ENCODE measurements at regions not wholly inside any gene's neighbourhood (a gene's known extent, or its start where the extent isn't known, plus 50 kb on each side); places are given as distances from the start of the nearest gene placed in this dataset.

- H3K4me3 ChIP-seq (ENCODE audit: insufficient read depth in 1 of 2, low read depth in 1 of 2, low read length in 2 of 2): no peak overlapping the region
- no peak overlapping the region for H2BK120ac ChIP-seq (ENCODE audit: low read depth, low read length)
Observed at GRCh38 chr15:93195109-93195508, 106.1 kb upstream of the RGMA start.

GRCh38 chr15:93190238-93190637, 101.2 kb upstream of the RGMA start:
- Histone ChIP-seq H3K4me2 (ENCODE audit: low read length, poor library complexity, severe bottlenecking) (no peak overlapping the region), H3K9ac (ENCODE audit: low read length) (no peak overlapping the region), H3K4me1 (ENCODE audit: control insufficient read depth, insufficient read depth, low read depth, low read length) (no peaks in the 10 kb centered on the region), H4K91ac (ENCODE audit: low read length) (no peak overlapping the region), H3K9me3 (ENCODE audit: control insufficient read depth, low read length) (no peaks in the 10 kb centered on the region), H2BK15ac (ENCODE audit: low read depth, poor library complexity, severe bottlenecking) (no peak overlapping the region), H2BK5ac (ENCODE audit: low read depth, low read length, poor library complexity, severe bottlenecking) (no peak overlapping the region), H2BK120ac (ENCODE audit: low read depth, low read length) (no peak overlapping the region), H2BK12ac (ENCODE audit: low read length in 2 of 2) (no peak overlapping the region), H3K23ac (ENCODE audit: low read length in 2 of 2) (no peak overlapping the region), H3K14ac (ENCODE audit: low read length in 2 of 2) (no peak overlapping the region), H3K4ac (ENCODE audit: low read depth in 1 of 2, low read length in 2 of 2) (no peak overlapping the region), H3K36me3 (ENCODE audit: control insufficient read depth in 1 of 2, insufficient read depth in 2 of 2, low read depth in 1 of 2, low read length in 2 of 2) (no peaks in the 10 kb centered on the region), H2AFZ (ENCODE audit: low read depth, low read length) (no peak overlapping the region), H2AK5ac (ENCODE audit: low read length, severe bottlenecking) (no peak overlapping the region), H4K8ac (ENCODE audit: low read length) (no peak overlapping the region), H3K79me1 (replicated peaks; ENCODE audit: low read length, poor library complexity, severe bottlenecking) (no peaks in the 10 kb centered on the region), H3K27me3 (ENCODE audit: control insufficient read depth in 1 of 2, insufficient read depth in 1 of 2, low read length in 2 of 2) (peaks cover 0 to 3% of the 10 kb centered on the region in 2 experiments), H3K27ac (ENCODE audit: low read length, poor library complexity, severe bottlenecking) (no peak overlapping the region), H3K18ac (ENCODE audit: low read depth in 1 of 2, low read length in 2 of 2) (no peak overlapping the region), H3K4me3 (ENCODE audit: insufficient read depth in 1 of 2, low read depth in 1 of 2, low read length in 2 of 2) (no peak overlapping the region)
- no peak for DNase-seq
- WGBS: 53% methylated on average over 8 of the region's 8 CpGs

More at GRCh38 chr15:93195109-93195508, 106.1 kb upstream of the RGMA start:
- no peak overlapping the region for H3K4ac ChIP-seq (ENCODE audit: low read depth in 1 of 2, low read length in 2 of 2)
- no peaks in the 10 kb centered on the region for H3K36me3 ChIP-seq (ENCODE audit: control insufficient read depth in 1 of 2, insufficient read depth in 2 of 2, low read depth in 1 of 2, low read length in 2 of 2)
- H3K18ac ChIP-seq (ENCODE audit: low read depth in 1 of 2, low read length in 2 of 2): no peak overlapping the region
- H3K27ac ChIP-seq (ENCODE audit: low read length, poor library complexity, severe bottlenecking): no peak overlapping the region
- H2AK5ac ChIP-seq (ENCODE audit: low read length, severe bottlenecking): no peak overlapping the region
- H2BK15ac ChIP-seq (ENCODE audit: low read depth, poor library complexity, severe bottlenecking): no peak overlapping the region
- no peak overlapping the region for H4K8ac ChIP-seq (ENCODE audit: low read length)
- peaks cover 17% of the 10 kb centered on the region for H3K9me3 ChIP-seq (ENCODE audit: control insufficient read depth, low read length)
- H3K14ac ChIP-seq (ENCODE audit: low read length in 2 of 2): no peak overlapping the region
- no peak overlapping the region for H2AFZ ChIP-seq (ENCODE audit: low read depth, low read length)
- no peak for DNase-seq
- H3K27me3 ChIP-seq (ENCODE audit: control insufficient read depth in 1 of 2, insufficient read depth in 1 of 2, low read length in 2 of 2): no peaks in the 10 kb centered on the region
- no peak overlapping the region for H3K4me2 ChIP-seq (ENCODE audit: low read length, poor library complexity, severe bottlenecking)
- H3K9ac ChIP-seq (ENCODE audit: low read length): no peak overlapping the region
- 54% methylated on average over 2 of the region's 3 CpGs for WGBS
- no peak overlapping the region for H4K91ac ChIP-seq (ENCODE audit: low read length)
- no peaks in the 10 kb centered on the region for H3K79me1 ChIP-seq (replicated peaks; ENCODE audit: low read length, poor library complexity, severe bottlenecking)
- no peaks in the 10 kb centered on the region for H3K4me1 ChIP-seq (ENCODE audit: control insufficient read depth, insufficient read depth, low read depth, low read length)
- H2BK5ac ChIP-seq (ENCODE audit: low read depth, low read length, poor library complexity, severe bottlenecking): no peak overlapping the region
- H3K23ac ChIP-seq (ENCODE audit: low read length in 2 of 2): no peak overlapping the region
- no peak overlapping the region for H2BK12ac ChIP-seq (ENCODE audit: low read length in 2 of 2)

- Histone ChIP-seq H2BK15ac (ENCODE audit: low read depth, poor library complexity, severe bottlenecking) (no peak overlapping the region), H3K4me2 (ENCODE audit: low read length, poor library complexity, severe bottlenecking) (no peak overlapping the region), H3K27ac (ENCODE audit: low read length, poor library complexity, severe bottlenecking) (no peak overlapping the region), H3K18ac (ENCODE audit: low read depth in 1 of 2, low read length in 2 of 2) (no peak overlapping the region), H3K4me3 (ENCODE audit: insufficient read depth in 1 of 2, low read depth in 1 of 2, low read length in 2 of 2) (no peak overlapping the region), H3K36me3 (ENCODE audit: control insufficient read depth in 1 of 2, insufficient read depth in 2 of 2, low read depth in 1 of 2, low read length in 2 of 2) (no peaks in the 10 kb centered on the region), H4K8ac (ENCODE audit: low read length) (no peak overlapping the region), H4K91ac (ENCODE audit: low read length) (no peak overlapping the region), H3K79me1 (replicated peaks; ENCODE audit: low read length, poor library complexity, severe bottlenecking) (no peaks in the 10 kb centered on the region), H2BK12ac (ENCODE audit: low read length in 2 of 2) (no peak overlapping the region), H2BK120ac (ENCODE audit: low read depth, low read length) (no peak overlapping the region), H2BK5ac (ENCODE audit: low read depth, low read length, poor library complexity, severe bottlenecking) (no peak overlapping the region), H2AFZ (ENCODE audit: low read depth, low read length) (no peak overlapping the region), H3K14ac (ENCODE audit: low read length in 2 of 2) (no peak overlapping the region), H2AK5ac (ENCODE audit: low read length, severe bottlenecking) (no peak overlapping the region), H3K9me3 (ENCODE audit: control insufficient read depth, low read length) (no peaks in the 10 kb centered on the region), H3K4me1 (ENCODE audit: control insufficient read depth, insufficient read depth, low read depth, low read length) (no peaks in the 10 kb centered on the region), H3K9ac (ENCODE audit: low read length) (no peak overlapping the region), H3K23ac (ENCODE audit: low read length in 2 of 2) (no peak overlapping the region), H3K4ac (ENCODE audit: low read depth in 1 of 2, low read length in 2 of 2) (no peak overlapping the region), H3K27me3 (ENCODE audit: control insufficient read depth in 1 of 2, insufficient read depth in 1 of 2, low read length in 2 of 2) (peaks cover 0 to 3% of the 10 kb centered on the region in 2 experiments)
- 6% methylated on average over 9 of the region's 9 CpGs for WGBS
- no peak for DNase-seq
Observed at GRCh38 chr15:93189561-93189960, 100.5 kb upstream of the RGMA start.

- H3K9me3 ChIP-seq (ENCODE audit: control insufficient read depth, low read length): no peaks in the 10 kb centered on the region
- no peak overlapping the region for H3K14ac ChIP-seq (ENCODE audit: low read length in 2 of 2)
- H3K9ac ChIP-seq (ENCODE audit: low read length): no peak overlapping the region
- H4K91ac ChIP-seq (ENCODE audit: low read length): no peak overlapping the region
- H2BK120ac ChIP-seq (ENCODE audit: low read depth, low read length): no peak overlapping the region
- H3K4me3 ChIP-seq (ENCODE audit: insufficient read depth in 1 of 2, low read depth in 1 of 2, low read length in 2 of 2): no peak overlapping the region
- no peak overlapping the region for H2BK12ac ChIP-seq (ENCODE audit: low read length in 2 of 2)
- H3K23ac ChIP-seq (ENCODE audit: low read length in 2 of 2): no peak overlapping the region
- H2AK5ac ChIP-seq (ENCODE audit: low read length, severe bottlenecking): no peak overlapping the region
- H3K4ac ChIP-seq (ENCODE audit: low read depth in 1 of 2, low read length in 2 of 2): no peak overlapping the region
- H4K8ac ChIP-seq (ENCODE audit: low read length): no peak overlapping the region
- DNase-seq: no peak
- H3K27ac ChIP-seq (ENCODE audit: low read length, poor library complexity, severe bottlenecking): no peak overlapping the region
- no peaks in the 10 kb centered on the region for H3K79me1 ChIP-seq (replicated peaks; ENCODE audit: low read length, poor library complexity, severe bottlenecking)
- H3K18ac ChIP-seq (ENCODE audit: low read depth in 1 of 2, low read length in 2 of 2): no peak overlapping the region
- H3K36me3 ChIP-seq (ENCODE audit: control insufficient read depth in 1 of 2, insufficient read depth in 2 of 2, low read depth in 1 of 2, low read length in 2 of 2): no peaks in the 10 kb centered on the region
- H3K4me1 ChIP-seq (ENCODE audit: control insufficient read depth, insufficient read depth, low read depth, low read length): no peaks in the 10 kb centered on the region
- H2BK5ac ChIP-seq (ENCODE audit: low read depth, low read length, poor library complexity, severe bottlenecking): no peak overlapping the region
- H3K27me3 ChIP-seq (ENCODE audit: control insufficient read depth in 1 of 2, insufficient read depth in 1 of 2, low read length in 2 of 2): peaks cover 0 to 3% of the 10 kb centered on the region in 2 experiments
- H3K4me2 ChIP-seq (ENCODE audit: low read length, poor library complexity, severe bottlenecking): no peak overlapping the region
- no peak overlapping the region for H2BK15ac ChIP-seq (ENCODE audit: low read depth, poor library complexity, severe bottlenecking)
- 60% methylated on average over 3 of the region's 3 CpGs for WGBS
- no peak overlapping the region for H2AFZ ChIP-seq (ENCODE audit: low read depth, low read length)
Observed at GRCh38 chr15:93188236-93188635, 99.2 kb upstream of the RGMA start.
